Stimulated activated CD8-positive, alpha-beta memory T cell treated with anti-CD3 and anti-CD28 coated beads, Interleukin-12 subunit alpha, Interleukin-12 subunit beta, amount 100 ng/mL, for 24 hours (primary cell): ENCODE measurements at regions not wholly inside any gene's neighbourhood (a gene's known extent, or its start where the extent isn't known, plus 50 kb on each side); places are given as distances from the start of the nearest gene placed in this dataset.
"Not testable (repeated sequence)": the region's sequence is repeated elsewhere in the genome, so short reads cannot be mapped to it uniquely, and the experiment has no call there.

Experiments
- DNase-seq: peaks from one replicate; pipeline ENCODE4 v3.0.0-alpha.2; 2020; ENCODE audit errors: extremely low read depth

GRCh38 chr2:4915357-4915756 lies 776.8 kb upstream of the SOX11 start:
- no peak for DNase-seq

- no peak for DNase-seq
Observed at GRCh38 chr2:4916094-4916493, 776.1 kb upstream of the SOX11 start.

- no peak for DNase-seq
Observed at GRCh38 chr2:4930704-4931103, 761.5 kb upstream of the SOX11 start.

GRCh38 chr2:4931721-4932365 lies 760.3 kb upstream of the SOX11 start:
- no peak for DNase-seq

- DNase-seq: not testable (repeated sequence)
Observed at GRCh38 chr2:4935291-4935690, 756.9 kb upstream of the SOX11 start.

- DNase-seq: no peak
Observed at GRCh38 chr2:4937550-4937949, 754.6 kb upstream of the SOX11 start.

GRCh38 chr2:4938206-4938605 lies 754.0 kb upstream of the SOX11 start:
- no peak for DNase-seq

- no peak for DNase-seq
Observed at GRCh38 chr2:4942441-4942840, 749.7 kb upstream of the SOX11 start.

GRCh38 chr2:4947911-4948310 lies 744.3 kb upstream of the SOX11 start:
- DNase-seq: no peak

GRCh38 chr2:4951368-4951767 lies 740.8 kb upstream of the SOX11 start:
- no peak for DNase-seq

GRCh38 chr2:4959219-4959618 lies 733.0 kb upstream of the SOX11 start:
- DNase-seq: no peak

- no peak for DNase-seq
Observed at GRCh38 chr2:4962419-4962818, 729.8 kb upstream of the SOX11 start.

GRCh38 chr2:4963106-4963505 lies 729.1 kb upstream of the SOX11 start:
- no peak for DNase-seq

- DNase-seq: no peak
Observed at GRCh38 chr2:4964001-4964540, 728.1 kb upstream of the SOX11 start.

- DNase-seq: no peak
Observed at GRCh38 chr2:4964579-4964978, 727.6 kb upstream of the SOX11 start.

- no peak for DNase-seq
Observed at GRCh38 chr2:4965556-4966320, 726.4 kb upstream of the SOX11 start.

GRCh38 chr2:4967206-4967605 lies 725.0 kb upstream of the SOX11 start:
- DNase-seq: no peak

- DNase-seq: no peak
Observed at GRCh38 chr2:4972472-4972871, 719.7 kb upstream of the SOX11 start.

GRCh38 chr2:4973354-4973753 lies 718.8 kb upstream of the SOX11 start:
- no peak for DNase-seq

GRCh38 chr2:4973973-4974372 lies 718.2 kb upstream of the SOX11 start:
- DNase-seq: no peak

GRCh38 chr2:4976407-4976806 lies 715.8 kb upstream of the SOX11 start:
- DNase-seq: no peak

- DNase-seq: no peak
Observed at GRCh38 chr2:4979111-4979510, 713.1 kb upstream of the SOX11 start.

- no peak for DNase-seq
Observed at GRCh38 chr2:4980995-4981394, 711.2 kb upstream of the SOX11 start.
